Left lobe of liver (tissue), 2 donors: ENCODE measurements at regions not wholly inside any gene's neighbourhood (a gene's known extent, or its start where the extent isn't known, plus 50 kb on each side); places are given as distances from the start of the nearest gene placed in this dataset.
"Not testable (repeated sequence)": the region's sequence is repeated elsewhere in the genome, so short reads cannot be mapped to it uniquely, and the experiment has no call there.

Source experiments
- ATAC-seq: fragments of 200-7000 bp; cut with Tn5 transposase; one replicate; pipeline ENCODE4 v1.9.1; 2020; ENCODE audit warnings: mild to moderate bottlenecking, moderate library complexity
- DNase-seq: peaks from one replicate; pipeline ENCODE4 v3.0.0-alpha.2; 2020; ENCODE audit warnings: low spot score
- donor health status: DM: no; HTN: no; CAD: no; lungs with moderate emphysema.
- donor health status: DM: no; HTN: yes; CAD: no.

GRCh38 chrX:138014577-138014976, 448.6 kb downstream of the ZIC3 start:
- no peak for DNase-seq

DNA sequence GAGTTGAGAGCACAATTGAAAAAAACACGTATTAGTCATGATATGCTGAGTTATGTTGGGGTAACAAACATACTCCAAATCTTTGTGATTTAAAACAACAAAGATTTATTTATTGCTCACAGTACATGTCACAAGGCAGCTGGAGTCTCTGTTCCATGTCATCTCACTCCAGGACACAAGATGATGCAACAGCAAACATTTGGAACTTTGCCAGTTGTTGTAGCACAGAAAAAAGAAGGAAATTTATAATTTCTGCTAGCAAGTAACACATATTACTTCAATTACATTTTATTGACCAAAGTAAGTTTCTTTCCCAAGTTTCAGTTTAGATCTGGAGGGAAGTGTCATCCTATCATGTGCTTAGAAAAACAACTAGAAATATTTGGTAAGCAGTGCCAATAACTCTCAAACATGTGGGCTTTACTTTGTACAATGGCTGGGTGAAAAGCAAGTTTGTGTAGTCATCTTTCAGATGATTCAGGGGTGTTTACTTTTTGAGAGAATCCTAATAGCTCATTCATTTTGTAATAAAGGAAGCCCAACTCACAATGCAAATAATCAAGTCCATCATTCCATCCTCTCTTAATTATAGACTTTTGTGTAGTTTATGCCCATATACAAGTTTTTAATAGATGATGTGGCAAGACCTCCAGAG, 452.3 kb downstream of the ZIC3 start:
- no peak for DNase-seq
- ATAC-seq: no peak

More at GRCh38 chrX:138014577-138014976, 448.6 kb downstream of the ZIC3 start:
- ATAC-seq: no peak

GRCh38 chrX:138020941-138021340, 455.0 kb downstream of the ZIC3 start:
- DNase-seq (no peak), ATAC-seq (no peak)

GRCh38 chrX:138026211-138026610, 460.3 kb downstream of the ZIC3 start:
- no peak for DNase-seq
- peak; percentile 66 for ATAC-seq

DNA sequence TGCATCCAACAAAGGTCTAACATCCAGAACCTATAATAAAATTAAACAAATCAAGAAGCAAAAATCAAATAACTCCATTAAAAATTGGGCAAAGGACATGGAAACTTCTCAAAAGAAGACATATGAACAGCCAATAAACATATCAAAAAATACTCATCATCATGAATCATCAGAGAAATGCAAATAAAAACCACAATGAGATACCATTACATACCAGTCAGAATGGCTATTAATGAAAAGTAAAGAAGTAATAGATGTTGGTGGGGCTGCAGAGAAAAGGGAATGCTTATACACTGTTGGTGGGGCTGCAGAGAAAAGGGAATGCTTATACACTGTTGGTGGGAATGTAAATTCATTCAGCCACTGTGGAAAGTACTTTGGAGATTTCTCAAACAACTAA, 465.8 kb downstream of the ZIC3 start:
- ATAC-seq (no peak), DNase-seq (no peak)

GRCh38 chrX:138034136-138034535, 468.2 kb downstream of the ZIC3 start:
- DNase-seq: no peak

DNA sequence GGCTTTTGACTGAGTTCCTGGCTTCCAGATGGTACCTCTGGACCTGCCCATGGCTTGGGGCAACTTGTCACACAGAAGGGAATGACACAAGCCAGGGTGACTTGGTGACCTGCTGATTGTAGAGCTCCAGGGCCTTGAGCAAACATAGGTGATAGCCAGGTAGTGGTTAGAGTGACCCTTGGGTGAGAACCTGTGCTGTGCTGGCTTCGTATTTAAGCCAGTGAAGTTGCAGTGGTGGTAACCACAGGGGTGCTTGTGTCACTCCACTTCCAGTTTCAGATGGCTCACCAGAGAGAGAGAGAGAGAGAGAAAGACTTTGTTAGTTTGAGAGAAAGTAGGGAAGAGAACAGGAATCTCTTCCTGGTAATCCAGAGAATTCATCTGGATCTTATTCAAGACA, 471.6 kb downstream of the ZIC3 start:
- DNase-seq (no peak), ATAC-seq (no peak)

More at GRCh38 chrX:138034136-138034535, 468.2 kb downstream of the ZIC3 start:
- ATAC-seq: no peak

GRCh38 chrX:138057883-138058282, 492.0 kb downstream of the ZIC3 start:
- DNase-seq (no peak), ATAC-seq (peak; percentile 44)

DNA sequence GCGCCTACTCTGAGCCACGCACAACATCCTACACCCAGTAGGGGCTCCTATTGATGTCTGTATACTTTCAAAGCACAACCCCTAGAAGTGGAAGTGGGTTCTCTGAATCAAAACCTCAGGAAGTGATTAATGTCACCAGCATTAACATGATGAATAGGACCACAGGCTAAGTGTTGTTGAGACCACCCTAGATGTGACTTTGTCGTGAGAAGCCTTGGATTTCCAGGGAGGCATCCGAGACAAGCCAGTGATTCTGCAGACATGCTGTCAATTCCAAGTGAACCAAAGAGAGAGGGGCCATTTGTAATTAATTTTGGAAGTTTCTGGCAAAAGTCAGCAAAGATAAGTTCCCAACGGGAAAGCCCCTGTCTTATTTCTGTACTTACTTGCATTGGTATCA, 493.0 kb downstream of the ZIC3 start:
- no peak for ATAC-seq
- no peak for DNase-seq

DNA sequence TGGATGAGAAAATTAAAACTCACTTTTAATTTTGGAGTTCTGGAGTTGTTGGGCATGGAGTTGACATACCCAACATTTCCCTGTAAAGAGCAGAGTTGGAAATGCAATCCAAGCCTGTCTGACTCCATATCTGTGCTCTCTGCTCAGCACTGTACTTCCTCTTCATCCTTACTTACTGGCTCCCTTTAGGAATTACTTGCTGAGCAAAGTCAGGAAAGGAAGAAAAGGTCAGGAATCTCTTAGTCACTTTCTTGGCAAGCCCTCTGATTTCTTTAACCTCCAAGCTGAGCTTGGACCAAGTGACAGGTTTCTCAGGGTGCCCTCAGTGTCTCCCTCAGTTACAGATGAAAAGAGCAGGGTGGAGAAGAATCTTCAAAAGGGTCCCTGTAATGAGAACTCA, 501.5 kb downstream of the ZIC3 start:
- no peak for ATAC-seq
- DNase-seq: no peak

- no peak for DNase-seq
Measured at GRCh38 chrX:138073626-138074025, 507.7 kb downstream of the ZIC3 start.

DNA sequence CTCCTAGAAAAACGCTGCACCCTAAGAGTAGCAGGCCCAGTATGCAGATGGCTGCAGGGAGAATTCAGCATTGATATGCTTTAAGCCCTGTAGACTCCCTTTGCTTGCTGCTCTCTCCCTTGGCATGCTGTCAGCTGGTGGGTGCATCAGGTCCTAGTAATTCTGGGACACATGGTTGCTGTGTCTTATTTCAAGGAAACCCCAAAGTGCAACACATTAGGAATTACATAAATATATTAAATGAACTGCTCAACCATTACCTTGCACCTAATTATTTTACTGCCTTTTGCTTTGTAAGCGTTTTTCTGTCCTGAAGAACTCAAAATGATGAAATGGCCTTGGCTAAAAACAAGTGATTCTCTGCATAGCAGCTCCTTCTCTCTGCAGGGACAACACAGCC, 516.3 kb downstream of the ZIC3 start:
- DNase-seq: no peak
- ATAC-seq: no peak

More at GRCh38 chrX:138073626-138074025, 507.7 kb downstream of the ZIC3 start:
- no peak for ATAC-seq

GRCh38 chrX:138082896-138083295, 517.0 kb downstream of the ZIC3 start:
- no peak for ATAC-seq
- DNase-seq: no peak

DNA sequence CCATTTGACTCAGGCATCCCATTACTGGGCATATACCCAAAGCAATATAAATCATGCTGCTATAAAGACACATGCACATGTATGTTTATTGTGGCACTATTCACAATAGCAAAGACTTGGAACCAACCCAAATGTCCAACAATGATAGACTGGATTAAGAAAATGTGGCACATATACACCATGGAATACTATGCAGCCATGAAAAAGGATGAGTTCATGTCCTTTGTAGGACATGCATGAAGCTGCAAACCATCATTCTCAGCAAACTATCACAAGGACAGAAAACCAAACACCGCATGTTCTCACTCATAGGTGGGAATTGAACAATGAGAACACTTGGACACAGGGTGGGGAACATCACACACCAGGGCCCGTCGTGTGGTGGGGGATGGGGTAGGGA, 545.0 kb downstream of the ZIC3 start:
- DNase-seq, ATAC-seq: not testable (repeated sequence)

- DNase-seq (no peak), ATAC-seq (no peak)
Measured at GRCh38 chrX:138127314-138127713, 561.4 kb downstream of the ZIC3 start.

GRCh38 chrX:138128027-138128671, 562.2 kb downstream of the ZIC3 start:
- no peak for DNase-seq

DNA sequence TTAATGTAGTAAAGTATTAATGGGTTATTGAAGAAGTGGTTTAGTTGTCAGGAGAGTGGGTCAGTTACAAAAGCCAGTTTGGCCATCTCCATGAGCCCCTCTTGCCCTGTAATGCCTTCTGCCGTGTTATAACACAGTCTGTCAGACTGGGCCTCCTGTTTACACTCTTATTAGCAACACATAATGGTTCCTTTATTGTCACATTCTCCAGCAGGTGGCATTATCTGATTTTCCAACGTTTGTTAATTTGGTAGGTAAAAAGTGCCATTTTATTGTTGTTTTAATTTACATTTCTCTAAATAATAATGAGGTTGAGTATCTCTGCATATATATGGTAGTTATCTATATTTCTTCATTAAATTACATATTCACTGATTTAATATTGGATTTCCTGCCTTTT, 560.8 kb downstream of the FGF13 start:
- ATAC-seq (no peak), DNase-seq (no peak)

More at GRCh38 chrX:138128027-138128671, 562.2 kb downstream of the ZIC3 start:
- ATAC-seq: peak; percentile 80

DNA sequence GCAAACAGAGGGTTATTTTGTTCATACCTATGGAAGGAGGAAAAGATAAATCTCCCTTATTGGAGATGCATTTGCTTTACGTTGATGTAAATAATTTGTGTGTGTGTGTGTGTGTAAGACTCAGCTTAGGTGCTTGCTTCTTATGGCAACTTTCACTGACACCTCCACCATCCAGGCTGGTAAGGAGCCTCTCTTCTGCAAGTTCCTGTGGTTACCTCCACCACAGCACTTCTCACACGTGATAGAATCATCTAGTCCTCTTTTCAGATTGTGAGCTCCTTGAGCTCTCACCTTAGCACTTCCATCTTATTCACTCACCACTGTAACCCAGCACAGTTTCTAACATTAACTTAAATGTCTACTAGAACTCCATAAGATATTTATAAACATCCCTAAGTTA, 553.7 kb downstream of the FGF13 start:
- no peak for ATAC-seq

GRCh38 chrX:138191998-138192397, 519.5 kb downstream of the FGF13 start:
- no peak for DNase-seq
- no peak for ATAC-seq

More for the DNA sequence above, 553.7 kb downstream of the FGF13 start:
- DNase-seq: no peak

- no peak for DNase-seq
- ATAC-seq: no peak
Measured at GRCh38 chrX:138229718-138230117, 481.8 kb downstream of the FGF13 start.

GRCh38 chrX:138240266-138240665, 471.3 kb downstream of the FGF13 start:
- no peak for ATAC-seq
- no peak for DNase-seq

DNA sequence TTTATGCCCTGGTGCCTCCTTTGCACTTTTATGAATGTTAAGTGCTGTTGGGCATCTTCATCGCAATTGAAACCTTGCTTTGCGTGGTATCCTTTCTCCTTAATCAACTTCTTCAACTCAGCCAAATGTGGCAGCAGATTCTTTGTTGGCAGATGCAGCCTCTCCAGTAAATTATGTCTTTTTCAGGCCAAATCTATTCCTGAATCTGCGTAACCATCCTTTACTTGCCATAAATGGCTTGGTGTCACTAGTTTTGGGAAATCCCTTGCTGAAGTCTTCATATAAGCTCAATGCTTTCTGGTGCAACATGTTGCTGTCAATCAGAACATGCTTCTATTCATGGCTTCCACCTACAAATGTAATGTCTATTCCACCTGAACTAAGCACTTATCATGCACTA, 457.5 kb downstream of the FGF13 start:
- ATAC-seq (no peak), DNase-seq (no peak)

- no peak for ATAC-seq
- no peak for DNase-seq
Measured at GRCh38 chrX:138255373-138255772, 456.1 kb downstream of the FGF13 start.
